ENCODE measurements at regions not wholly inside any gene's neighbourhood (a gene's known extent, or its start where the extent isn't known, plus 50 kb on each side); places are given as distances from the start of the nearest gene placed in this dataset.
"Not testable (repeated sequence)": the region's sequence is repeated elsewhere in the genome, so short reads cannot be mapped to it uniquely, and the experiment has no call there.

- TF ChIP-seq POLR2AphosphoS5 (IDR thresholded peaks at IDR 0.05) (no peak), EP300 (IDR thresholded peaks at IDR 0.05; ENCODE audit: low read depth) (no peak), CTCF (IDR thresholded peaks at IDR 0.05) (no peak), POLR2A (IDR thresholded peaks at IDR 0.05) (no peak)
- intact Hi-C loops (cut with DNase I; ENCODE audit: low total_unique reads) (no loop called here), in situ Hi-C loops (cut with MboI; ENCODE audit: low pct_ligation_motif_present in 1 of 4, low pct_unique_long_range_greater_than_20kb in 1 of 4, low sequenced_read_pairs in 3 of 4) (no loop called here)
Observed at GRCh38 chr5:86709157-86709881, 91.6 kb downstream of the COX7C start.

GRCh38 chr5:86716121-86716520 is 98.4 kb downstream of the COX7C start:
- no peak overlapping the region for H3K27ac ChIP-seq
- in situ Hi-C loops (cut with MboI; ENCODE audit: low pct_ligation_motif_present in 1 of 4, low pct_unique_long_range_greater_than_20kb in 1 of 4, low sequenced_read_pairs in 3 of 4): no loop called here
- H3K9me3 ChIP-seq: no peaks in the 10 kb centered on the region
- H3K4me3 ChIP-seq: no peak overlapping the region
- H3K27me3 ChIP-seq: no peaks in the 10 kb centered on the region
- WGBS, 2 donors (ENCODE audit: low coverage in 1 of 2): 40 to 64% methylated on average over 1 to 2 of the region's 2 CpGs
- no peaks in the 10 kb centered on the region for H3K36me3 ChIP-seq
- no peak for TF ChIP-seq POLR2AphosphoS5 (IDR thresholded peaks at IDR 0.05)
- intact Hi-C loops (cut with DNase I; ENCODE audit: low total_unique reads): no loop called here
- no peak for DNase-seq
- no peaks in the 10 kb centered on the region for H3K4me1 ChIP-seq

More at GRCh38 chr5:86709157-86709881, 91.6 kb downstream of the COX7C start:
- no peak overlapping the region for H3K4me3 ChIP-seq
- no peaks in the 10 kb centered on the region for H3K36me3 ChIP-seq
- H3K4me1 ChIP-seq: no peaks in the 10 kb centered on the region
- H3K27ac ChIP-seq: no peak overlapping the region
- no peaks in the 10 kb centered on the region for H3K27me3 ChIP-seq
- no peaks in the 10 kb centered on the region for H3K9me3 ChIP-seq
- DNase-seq: no peak
- 20 to 41% methylated on average over 1 of the region's 1 CpG for WGBS, 2 donors (ENCODE audit: low coverage in 1 of 2)

- H3K9me3 ChIP-seq; H3K36me3 ChIP-seq; DNase-seq; H3K27me3 ChIP-seq; H3K4me1 ChIP-seq; intact Hi-C loops (cut with DNase I; ENCODE audit: low total_unique reads); H3K4me3 ChIP-seq; in situ Hi-C loops (cut with MboI; ENCODE audit: low pct_ligation_motif_present in 1 of 4, low pct_unique_long_range_greater_than_20kb in 1 of 4, low sequenced_read_pairs in 3 of 4); H3K27ac ChIP-seq: not testable (repeated sequence)
- 90 to 92% methylated on average over 6 to 20 of the region's 20 CpGs for WGBS, 2 donors (ENCODE audit: low coverage in 1 of 2)
Observed at GRCh38 chr5:86731319-86732117, 113.8 kb downstream of the COX7C start.

GRCh38 chr5:86735370-86735769 is 117.6 kb downstream of the COX7C start:
- Histone ChIP-seq H3K27ac (no peak overlapping the region), H3K4me1 (no peaks in the 10 kb centered on the region), H3K4me3 (no peak overlapping the region), H3K36me3 (no peaks in the 10 kb centered on the region), H3K9me3 (peaks cover 7 to 9% of the 10 kb centered on the region in 2 donors), H3K27me3 (no peaks in the 10 kb centered on the region)
- intact Hi-C loops (cut with DNase I; ENCODE audit: low total_unique reads) (no loop called here), in situ Hi-C loops (cut with MboI; ENCODE audit: low pct_ligation_motif_present in 1 of 4, low pct_unique_long_range_greater_than_20kb in 1 of 4, low sequenced_read_pairs in 3 of 4) (no loop called here)
- DNase-seq: no peak
- TF ChIP-seq CTCF (IDR thresholded peaks at IDR 0.05): no peak
- TF ChIP-seq POLR2A (IDR thresholded peaks at IDR 0.05): no peak
- no peak for TF ChIP-seq EP300 (IDR thresholded peaks at IDR 0.05; ENCODE audit: low read depth)
- no peak for TF ChIP-seq POLR2AphosphoS5 (IDR thresholded peaks at IDR 0.05)
- WGBS, 2 donors (ENCODE audit: low coverage in 1 of 2): 80 to 91% methylated on average over 1 to 2 of the region's 2 CpGs

GRCh38 chr5:86737579-86737978 is 119.8 kb downstream of the COX7C start:
- H3K27me3 ChIP-seq: no peaks in the 10 kb centered on the region
- H3K4me3 ChIP-seq: no peak overlapping the region
- TF ChIP-seq POLR2A (IDR thresholded peaks at IDR 0.05): no peak
- TF ChIP-seq EP300 (IDR thresholded peaks at IDR 0.05; ENCODE audit: low read depth): no peak
- TF ChIP-seq CTCF (IDR thresholded peaks at IDR 0.05): no peak
- no peak for TF ChIP-seq POLR2AphosphoS5 (IDR thresholded peaks at IDR 0.05)
- peaks cover 7 to 9% of the 10 kb centered on the region in 2 donors for H3K9me3 ChIP-seq
- intact Hi-C loops (cut with DNase I; ENCODE audit: low total_unique reads) (no loop called here), in situ Hi-C loops (cut with MboI; ENCODE audit: low pct_ligation_motif_present in 1 of 4, low pct_unique_long_range_greater_than_20kb in 1 of 4, low sequenced_read_pairs in 3 of 4) (no loop called here)
- H3K4me1 ChIP-seq: no peaks in the 10 kb centered on the region
- WGBS, 2 donors (ENCODE audit: low coverage in 1 of 2): 57 to 66% methylated on average over 1 of the region's 1 CpG
- no peak for DNase-seq
- no peak overlapping the region for H3K27ac ChIP-seq
- no peaks in the 10 kb centered on the region for H3K36me3 ChIP-seq
